ENCODE measurements at regions not wholly inside any gene's neighbourhood (a gene's known extent, or its start where the extent isn't known, plus 50 kb on each side); places are given as distances from the start of the nearest gene placed in this dataset.

DNA sequence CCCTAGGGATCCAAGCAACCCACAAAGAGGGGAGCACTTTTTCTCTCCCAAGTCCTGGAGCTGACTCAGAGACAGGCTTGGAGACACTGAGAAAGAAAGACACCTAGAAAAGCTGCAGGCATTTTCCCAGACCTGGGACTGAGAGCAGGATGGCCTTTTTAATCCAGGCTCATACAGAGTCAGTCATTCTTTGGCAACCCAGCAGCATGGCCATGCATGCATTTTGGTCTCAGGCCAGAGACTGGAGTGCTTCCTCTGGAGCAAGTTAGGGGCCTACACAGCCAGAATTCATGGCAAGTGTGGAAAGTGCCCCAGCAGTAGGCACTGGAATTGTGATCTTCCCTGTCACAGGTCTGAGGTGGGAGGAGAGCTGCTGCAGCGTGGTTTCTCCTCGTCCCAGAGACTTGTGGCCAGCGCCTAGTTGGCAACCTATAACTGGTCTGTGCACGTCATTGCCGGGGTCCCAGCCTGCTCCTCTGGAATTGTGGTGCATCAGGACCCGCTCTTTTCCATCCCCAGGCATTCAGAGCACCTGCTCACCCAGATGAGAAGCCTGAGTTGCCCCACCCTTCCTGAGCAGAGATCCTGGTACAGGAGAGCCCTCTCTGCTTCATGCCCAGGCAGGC is 231.9 kb upstream of the RAB6C start:
- no peaks in the 10 kb centered on the region for H3K9me3 ChIP-seq
- intact Hi-C loops (cut with DNase I): no loop called here
- ATAC-seq (no peak), FAIRE-seq (no peak), DNase-seq (no peak)
- 87 to 88% methylated on average over 6 of the region's 6 CpGs for WGBS, 2 donors
- H3K36me3 ChIP-seq: no peaks in the 10 kb centered on the region
- H3K27me3 ChIP-seq: no peaks in the 10 kb centered on the region
- no peak overlapping the region for H3K4me3 ChIP-seq
- H3K27ac ChIP-seq: no peak overlapping the region
- H3K4me1 ChIP-seq: peaks cover 0 to 6% (median 5%) of the 10 kb centered on the region in 3 donors
- no peak for TF ChIP-seq CTCF (IDR thresholded peaks at IDR 0.05)

DNA sequence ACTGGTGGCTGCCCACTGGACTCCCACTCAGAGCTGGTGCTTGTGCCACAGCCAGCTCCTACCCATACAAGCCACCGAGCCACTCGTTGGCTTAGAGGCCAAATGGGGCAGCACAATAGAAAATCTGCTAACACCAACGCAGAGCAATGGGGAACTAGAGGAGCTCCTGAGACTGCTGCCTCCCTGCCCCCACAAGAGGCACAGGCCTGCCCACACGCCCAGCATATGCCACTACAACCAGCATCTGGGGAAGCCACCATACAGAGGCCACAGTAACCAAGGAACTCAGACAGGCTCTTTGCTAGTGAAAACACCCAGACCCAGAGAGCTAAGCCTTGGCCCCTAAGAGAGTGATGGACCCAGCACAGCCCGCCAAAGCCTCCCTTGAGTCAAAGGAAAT is 231.2 kb upstream of the RAB6C start:
- DNase-seq: no peak
- Histone ChIP-seq H3K4me1 (peaks cover 0 to 6% (median 5%) of the 10 kb centered on the region in 3 donors), H3K27me3 (no peaks in the 10 kb centered on the region), H3K36me3 (no peaks in the 10 kb centered on the region), H3K27ac (no peak overlapping the region), H3K4me3 (no peak overlapping the region), H3K9me3 (no peaks in the 10 kb centered on the region)
- ATAC-seq: no peak
- FAIRE-seq: no peak
- TF ChIP-seq CTCF (IDR thresholded peaks at IDR 0.05): no peak
- 80 to 86% methylated on average over 5 of the region's 5 CpGs for WGBS, 2 donors
- intact Hi-C loops (cut with DNase I): no loop called here

DNA sequence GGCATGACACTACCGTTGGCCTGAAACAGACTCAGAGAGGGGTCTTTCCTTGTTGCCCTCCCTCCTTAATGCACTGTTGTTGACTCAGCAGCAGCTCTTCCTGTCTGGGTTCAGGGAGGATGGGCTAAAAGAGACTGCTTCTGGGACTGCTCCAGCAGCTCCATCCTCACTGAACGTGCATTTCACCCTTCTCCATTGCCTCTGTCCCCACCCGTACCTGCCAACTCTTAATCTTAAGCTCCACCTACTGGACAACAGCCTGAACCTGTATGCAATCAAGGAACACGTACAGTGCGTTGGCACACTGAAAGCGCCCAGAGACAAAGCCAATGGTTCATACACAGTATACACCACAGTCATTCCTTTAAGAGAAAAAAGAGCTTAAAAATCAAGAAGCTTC is 230.8 kb upstream of the RAB6C start:
- Histone ChIP-seq H3K27me3 (no peaks in the 10 kb centered on the region), H3K36me3 (no peaks in the 10 kb centered on the region), H3K4me1 (peaks cover 0 to 6% (median 5%) of the 10 kb centered on the region in 3 donors), H3K27ac (no peak overlapping the region), H3K4me3 (no peak overlapping the region), H3K9me3 (no peaks in the 10 kb centered on the region)
- DNase-seq (peak in 2 of 6 donors; percentile 21 to 35), FAIRE-seq (no peak), ATAC-seq (peak in 3 of 4 donors; percentile 55 to 59 (median 58))
- intact Hi-C loops (cut with DNase I): no loop called here
- TF ChIP-seq CTCF (IDR thresholded peaks at IDR 0.05): peak in 2 of 4 donors; percentile 9 to 25
- 17 to 21% methylated on average over 6 of the region's 6 CpGs for WGBS, 2 donors

DNA sequence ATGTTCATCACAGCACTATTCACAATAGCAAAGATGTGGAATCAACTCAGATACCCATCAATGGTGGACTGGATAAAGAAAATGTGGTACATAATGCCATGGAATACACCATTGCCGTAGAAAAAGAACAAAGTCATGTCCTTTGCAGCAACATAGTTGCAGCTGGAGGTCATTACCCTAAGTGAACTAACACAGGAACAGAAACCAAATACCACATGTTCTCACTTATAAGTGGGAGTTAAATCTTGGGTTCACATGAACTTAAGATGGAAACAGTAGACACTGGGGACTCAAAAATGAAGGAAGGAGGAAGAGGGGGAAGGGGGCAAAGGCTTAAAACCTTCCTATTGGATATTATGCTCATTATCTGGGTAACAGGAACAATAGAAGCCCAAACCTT is 228.1 kb upstream of the RAB6C start:
- ATAC-seq (no peak), DNase-seq (no peak), FAIRE-seq (no peak)
- intact Hi-C loops (cut with DNase I): no loop called here
- TF ChIP-seq CTCF (IDR thresholded peaks at IDR 0.05): no peak
- Histone ChIP-seq H3K9me3 (no peaks in the 10 kb centered on the region), H3K27ac (no peak overlapping the region), H3K4me3 (no peak overlapping the region), H3K27me3 (no peaks in the 10 kb centered on the region), H3K36me3 (no peaks in the 10 kb centered on the region), H3K4me1 (no peaks in the 10 kb centered on the region)
- WGBS, 2 donors: 78 to 87% methylated on average over 1 of the region's 1 CpG

DNA sequence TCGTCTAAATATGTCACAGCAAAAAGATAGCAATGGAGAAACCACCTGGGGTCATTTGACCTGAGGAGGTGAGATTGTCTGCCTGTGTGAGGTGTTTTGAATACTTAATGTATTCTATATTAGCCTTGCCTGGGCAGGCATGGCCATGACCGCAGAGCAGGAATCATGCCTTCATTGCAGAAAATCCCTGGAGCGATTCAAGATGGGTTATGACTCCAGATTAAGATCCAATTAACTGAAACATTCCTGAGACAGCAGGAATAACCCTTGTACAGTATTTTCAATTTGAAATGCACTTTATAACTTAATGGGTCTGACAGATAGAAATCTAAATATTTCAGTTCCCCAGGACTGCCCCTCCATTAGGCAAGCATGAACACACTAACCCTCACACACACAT is 227.3 kb upstream of the RAB6C start:
- no peak for FAIRE-seq
- no peak for DNase-seq
- Histone ChIP-seq H3K4me1 (no peaks in the 10 kb centered on the region), H3K36me3 (no peaks in the 10 kb centered on the region), H3K9me3 (no peaks in the 10 kb centered on the region), H3K27me3 (no peaks in the 10 kb centered on the region), H3K27ac (no peak overlapping the region), H3K4me3 (no peak overlapping the region)
- WGBS, 2 donors: 78 to 88% methylated on average over 3 of the region's 3 CpGs
- ATAC-seq: no peak
- intact Hi-C loops (cut with DNase I): no loop called here
- TF ChIP-seq CTCF (IDR thresholded peaks at IDR 0.05): no peak

Data from pancreas (tissue), 10 donors.